ENCODE measurements at regions not wholly inside any gene's neighbourhood (a gene's known extent, or its start where the extent isn't known, plus 50 kb on each side); places are given as distances from the start of the nearest gene placed in this dataset.
"Not testable (repeated sequence)": the region's sequence is repeated elsewhere in the genome, so short reads cannot be mapped to it uniquely, and the experiment has no call there.

DNA sequence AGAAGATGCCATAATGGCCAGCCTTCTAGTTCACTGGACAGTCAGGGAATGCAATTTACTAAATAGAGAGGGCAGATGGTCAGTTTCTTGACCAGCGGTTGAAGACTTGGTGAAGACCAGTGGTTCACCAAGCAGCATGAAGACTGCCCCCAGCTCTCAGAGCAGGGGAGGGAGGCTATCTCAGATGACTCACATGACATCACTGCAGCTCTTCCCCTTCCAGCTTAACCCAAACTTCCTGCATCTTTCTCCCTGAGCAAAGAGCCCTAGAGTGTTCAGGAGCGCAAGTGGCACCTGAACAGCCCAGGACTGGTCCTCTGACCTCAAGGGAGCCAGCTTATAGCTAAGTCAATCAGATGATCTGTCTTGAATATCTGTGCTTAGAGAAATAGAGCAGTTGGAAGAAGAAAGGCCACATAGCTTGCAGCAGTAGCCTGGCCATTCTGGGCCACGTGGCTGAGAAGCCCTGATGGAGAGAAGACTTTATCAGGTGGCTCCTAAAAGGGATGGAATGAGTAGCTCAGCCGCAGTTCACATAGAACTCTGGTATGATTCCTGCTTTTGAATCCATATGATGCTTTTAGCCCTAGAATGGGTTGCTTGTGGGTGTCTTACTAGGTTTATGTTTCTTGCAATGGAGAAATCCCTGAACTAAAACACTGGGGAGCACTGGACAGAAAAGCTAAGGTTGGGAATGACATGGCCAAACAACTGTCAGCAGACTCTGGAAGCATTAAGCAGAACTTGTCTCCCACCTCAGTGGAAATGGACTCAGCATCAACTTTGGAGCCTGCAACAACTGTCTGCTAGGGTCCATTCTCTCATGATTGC is 392.1 kb upstream of the CCL2 start:
- no peak for DNase-seq

DNA sequence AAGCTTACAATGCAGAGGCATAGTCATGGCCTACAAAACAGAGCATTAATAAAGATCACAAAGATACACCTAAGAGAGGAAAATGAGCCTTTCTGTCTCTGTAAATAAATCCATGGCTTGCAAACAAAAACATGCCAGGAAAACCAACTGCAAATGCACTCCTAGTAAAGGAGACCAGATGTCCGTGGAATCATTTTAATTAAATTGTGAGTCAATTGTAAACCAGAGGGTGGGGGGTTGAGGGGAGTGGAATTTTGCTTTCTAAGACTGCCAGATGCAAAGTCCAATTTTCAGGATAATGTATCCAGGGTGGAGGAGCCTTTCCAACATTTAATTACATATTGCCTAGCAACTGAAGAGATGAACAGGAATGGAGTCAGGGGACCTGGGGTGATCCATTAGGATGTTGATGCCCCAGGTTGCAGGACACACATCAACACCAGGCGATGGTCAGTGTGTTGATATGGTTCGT is 390.3 kb upstream of the CCL2 start:
- no peak for DNase-seq

DNA sequence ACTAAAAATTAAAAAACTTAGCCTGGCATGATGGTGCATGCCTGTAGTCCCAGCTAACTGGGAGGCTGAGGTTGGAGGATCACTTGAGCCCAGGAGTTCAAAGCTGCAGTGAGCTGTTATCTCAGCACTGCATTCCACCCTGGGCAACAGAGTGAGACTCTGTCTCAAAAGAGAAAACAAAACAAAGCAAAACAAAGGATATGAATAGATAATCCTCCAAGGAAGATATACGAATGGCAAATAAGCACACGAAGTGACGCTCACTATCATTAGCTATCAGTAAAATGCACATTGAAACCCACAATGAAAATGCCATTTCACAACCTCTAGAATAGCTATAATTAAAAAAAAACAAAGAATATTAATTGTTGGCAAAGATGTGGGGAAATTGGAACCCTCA is 386.2 kb upstream of the CCL2 start:
- no peak for DNase-seq

DNA sequence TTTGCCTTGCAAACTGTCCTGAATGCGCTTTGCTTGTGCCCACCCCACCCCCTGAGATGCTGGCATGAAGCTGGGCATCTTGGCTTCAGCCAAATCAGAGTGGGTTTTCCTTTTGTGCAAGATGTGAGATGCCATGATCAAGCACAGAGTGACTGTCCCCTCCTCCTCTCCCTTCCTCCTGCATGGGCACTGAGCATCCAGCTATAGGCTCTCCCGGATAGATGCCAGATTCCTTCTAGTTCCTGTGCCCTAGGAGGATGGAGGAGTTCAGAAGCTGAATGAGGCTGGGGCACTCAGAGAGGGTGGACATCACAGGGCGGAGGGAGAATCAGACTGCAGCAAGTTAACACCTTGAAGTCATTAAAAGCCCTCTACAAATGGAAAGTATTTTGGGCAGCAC is 384.1 kb upstream of the CCL2 start:
- no peak for DNase-seq

DNA sequence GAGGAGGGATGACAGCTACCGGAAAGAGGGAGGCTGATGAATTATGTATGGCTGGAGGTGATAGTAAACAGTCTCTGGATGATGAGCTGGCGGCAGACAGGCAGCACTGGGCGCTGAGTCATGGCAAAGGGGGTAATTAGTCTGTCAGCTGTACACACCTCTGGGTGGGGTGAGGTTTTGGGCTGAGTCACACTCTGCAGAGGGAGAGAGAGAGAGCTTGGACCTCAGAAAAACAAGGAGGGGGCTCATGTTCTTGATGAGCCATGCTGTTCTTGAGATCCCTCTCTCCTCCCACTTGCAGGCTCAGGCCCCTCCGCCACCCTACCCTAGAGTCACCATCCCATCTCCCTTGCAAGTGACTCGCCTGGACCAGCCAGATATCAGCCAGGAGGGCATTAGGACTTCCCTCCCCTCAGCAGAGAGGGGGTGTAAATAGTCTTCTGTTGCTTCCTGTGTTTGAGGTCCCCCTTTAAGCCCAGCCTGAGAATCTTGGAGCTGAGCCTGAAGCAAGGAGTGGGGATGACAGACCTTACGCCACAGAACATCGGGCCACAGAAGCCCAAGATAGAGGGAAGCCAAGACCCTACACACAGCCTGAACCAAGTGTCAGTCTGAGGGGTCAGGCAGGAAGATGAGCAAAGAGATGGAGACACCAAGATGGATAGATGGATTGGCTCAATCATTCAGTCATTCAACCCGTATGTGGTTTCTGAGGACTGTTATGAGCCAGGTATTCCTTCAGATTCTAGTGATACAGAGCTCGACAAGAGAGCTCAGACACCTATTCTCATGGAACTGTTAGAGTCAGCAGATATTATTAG is 383.2 kb upstream of the CCL2 start:
- DNase-seq: no peak

DNA sequence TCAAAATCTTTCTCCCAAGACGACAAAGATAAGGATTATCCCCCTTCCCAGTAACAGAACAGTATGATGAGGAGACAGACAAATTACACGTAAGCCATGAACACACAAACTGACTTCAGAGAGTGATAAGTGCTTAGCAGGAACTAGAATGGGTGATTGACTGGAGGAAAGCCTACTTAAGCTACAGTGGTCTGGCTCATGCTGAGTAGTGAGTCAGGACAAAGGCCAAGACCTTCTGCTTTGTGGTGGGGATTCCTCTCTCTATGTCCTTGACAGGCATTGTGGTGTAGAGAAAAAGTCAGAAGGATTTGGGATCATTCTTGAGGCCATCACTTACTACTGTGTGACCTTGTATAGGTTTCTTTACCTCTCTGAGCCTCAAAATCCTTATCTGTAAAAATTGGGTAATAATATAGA is 381.9 kb upstream of the CCL2 start:
- no peak for DNase-seq

DNA sequence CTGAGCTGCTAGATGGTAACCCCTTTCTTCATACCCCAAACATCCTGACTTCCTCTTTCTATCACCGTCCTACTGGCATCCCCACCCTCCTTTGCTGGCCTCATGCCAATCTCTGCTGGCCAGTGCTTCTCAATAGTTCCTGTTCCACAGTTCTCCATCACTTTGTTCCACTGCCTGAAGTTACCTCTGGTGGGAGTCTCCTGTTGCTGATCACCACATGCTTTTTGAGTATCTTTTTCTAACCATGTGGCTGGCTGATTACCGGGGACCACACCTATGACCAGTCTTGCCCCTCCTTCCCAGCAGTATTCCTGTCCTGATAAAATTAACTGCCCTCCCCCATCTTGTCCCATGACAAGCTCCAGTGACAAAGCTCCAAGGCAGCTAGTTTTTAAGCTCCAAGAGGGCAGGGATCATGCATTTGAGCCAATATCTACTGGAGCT is 380.4 kb upstream of the CCL2 start:
- no peak for DNase-seq

DNA sequence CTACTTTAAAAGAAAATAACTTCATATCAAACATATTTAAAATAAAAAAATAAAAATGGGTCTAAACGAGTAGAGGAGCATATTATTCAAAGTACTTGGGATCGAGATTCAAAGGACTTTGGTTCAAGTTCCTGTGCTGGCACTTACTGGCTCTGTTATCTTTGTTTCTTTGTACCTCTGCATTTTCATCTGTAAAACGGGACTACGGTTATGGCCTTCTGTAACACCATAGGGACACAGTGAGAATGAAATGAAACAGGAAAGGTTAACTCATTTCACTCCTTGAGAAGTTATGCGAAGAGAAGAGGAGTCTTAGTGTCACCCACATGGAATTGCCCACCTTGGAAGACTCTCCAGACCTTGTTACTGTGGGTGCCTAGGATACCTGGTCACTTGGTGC is 379.1 kb upstream of the CCL2 start:
- DNase-seq: no peak

DNA sequence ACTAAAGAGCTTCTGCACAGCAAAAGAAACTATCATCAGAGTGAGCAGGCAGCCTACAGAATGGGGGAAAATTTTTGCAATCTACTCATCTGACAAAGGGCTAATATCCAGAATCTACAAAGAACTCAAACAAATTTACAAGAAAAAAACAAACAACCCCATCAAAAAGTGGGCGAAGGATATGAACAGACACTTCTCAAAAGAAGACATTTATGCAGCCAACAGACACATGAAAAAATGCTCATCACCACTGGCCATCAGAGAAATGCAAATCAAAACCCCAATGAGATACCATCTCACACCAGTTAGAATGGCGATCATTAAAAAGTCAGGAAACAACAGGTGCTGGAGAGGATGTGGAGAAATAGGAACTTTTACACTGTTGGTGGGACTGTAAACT is 372.8 kb upstream of the CCL2 start:
- not testable (repeated sequence) for DNase-seq

DNA sequence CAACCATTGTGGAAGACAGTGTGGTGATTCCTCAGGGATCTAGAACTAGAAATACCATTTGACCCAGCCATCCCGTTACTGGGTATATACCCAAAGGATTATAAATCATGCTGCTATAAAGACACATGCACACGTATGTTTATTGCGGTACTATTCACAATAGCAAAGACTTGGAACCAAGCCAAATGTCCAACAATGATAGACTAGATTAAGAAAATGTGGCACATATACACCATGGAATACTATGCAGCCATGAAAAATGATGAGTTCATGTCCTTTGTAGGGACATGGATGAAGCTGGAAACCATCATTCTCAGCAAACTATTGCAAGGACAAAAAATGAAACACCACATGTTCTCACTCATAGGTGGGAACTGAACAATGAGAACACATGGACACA is 372.4 kb upstream of the CCL2 start:
- DNase-seq: not testable (repeated sequence)

DNA sequence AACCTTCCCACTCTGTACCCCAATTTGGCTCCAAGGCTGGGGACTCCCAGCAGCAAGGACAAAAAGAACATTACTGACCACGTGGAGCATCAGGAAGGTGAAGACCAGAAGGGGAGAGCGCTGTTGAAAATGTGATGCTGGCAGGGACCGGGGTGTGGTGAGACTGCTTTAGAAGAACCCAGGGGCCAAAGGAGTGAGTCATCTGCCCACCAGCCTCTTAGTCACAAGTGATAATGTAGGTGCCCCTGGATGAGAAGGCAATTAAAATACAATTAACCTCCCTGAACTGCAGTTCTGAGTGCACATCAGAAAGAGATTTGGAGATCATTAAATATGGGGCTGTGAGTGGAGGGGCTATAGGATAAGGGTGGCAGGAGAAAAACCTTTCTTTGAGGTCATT is 366.6 kb upstream of the CCL2 start:
- DNase-seq: no peak

DNA sequence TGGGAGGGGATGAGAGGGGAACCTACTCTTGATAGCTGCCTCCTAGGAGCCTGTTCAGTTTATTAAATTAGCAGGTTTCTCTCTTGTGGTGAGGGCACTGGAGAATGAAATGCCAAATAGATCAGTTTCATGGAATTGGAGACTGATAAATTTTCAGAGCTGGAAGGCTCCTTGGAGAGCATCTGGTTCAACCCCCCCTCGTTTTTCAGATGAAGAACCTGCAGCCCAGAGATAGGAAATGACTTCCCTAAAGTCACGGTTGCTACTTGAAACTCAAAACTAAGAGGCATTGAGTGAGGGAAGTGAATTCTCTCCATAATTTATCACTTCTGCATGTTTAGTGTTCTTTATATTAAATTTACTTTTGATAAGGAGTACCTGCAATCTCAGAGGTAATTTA is 366.0 kb upstream of the CCL2 start:
- no peak for DNase-seq

DNA sequence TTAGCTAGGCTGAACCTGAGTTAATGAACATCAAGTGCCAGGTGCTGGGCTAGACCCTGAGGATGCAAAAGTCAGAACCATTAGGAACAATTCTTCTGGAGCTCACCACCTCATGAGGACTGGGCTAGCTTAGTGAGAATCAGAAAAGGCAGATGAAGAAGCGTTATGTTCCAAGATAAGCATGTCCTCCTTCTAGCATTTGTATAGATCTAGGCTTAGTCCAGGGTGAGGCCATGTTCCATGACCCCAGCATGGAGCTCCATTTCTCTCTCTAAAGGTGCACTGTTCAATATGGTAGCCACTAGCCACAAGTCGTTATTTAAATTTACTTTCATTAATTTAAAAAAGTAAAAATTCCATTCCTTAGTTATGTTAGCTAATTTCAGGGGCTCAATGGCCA is 365.3 kb upstream of the CCL2 start:
- no peak for DNase-seq

DNA sequence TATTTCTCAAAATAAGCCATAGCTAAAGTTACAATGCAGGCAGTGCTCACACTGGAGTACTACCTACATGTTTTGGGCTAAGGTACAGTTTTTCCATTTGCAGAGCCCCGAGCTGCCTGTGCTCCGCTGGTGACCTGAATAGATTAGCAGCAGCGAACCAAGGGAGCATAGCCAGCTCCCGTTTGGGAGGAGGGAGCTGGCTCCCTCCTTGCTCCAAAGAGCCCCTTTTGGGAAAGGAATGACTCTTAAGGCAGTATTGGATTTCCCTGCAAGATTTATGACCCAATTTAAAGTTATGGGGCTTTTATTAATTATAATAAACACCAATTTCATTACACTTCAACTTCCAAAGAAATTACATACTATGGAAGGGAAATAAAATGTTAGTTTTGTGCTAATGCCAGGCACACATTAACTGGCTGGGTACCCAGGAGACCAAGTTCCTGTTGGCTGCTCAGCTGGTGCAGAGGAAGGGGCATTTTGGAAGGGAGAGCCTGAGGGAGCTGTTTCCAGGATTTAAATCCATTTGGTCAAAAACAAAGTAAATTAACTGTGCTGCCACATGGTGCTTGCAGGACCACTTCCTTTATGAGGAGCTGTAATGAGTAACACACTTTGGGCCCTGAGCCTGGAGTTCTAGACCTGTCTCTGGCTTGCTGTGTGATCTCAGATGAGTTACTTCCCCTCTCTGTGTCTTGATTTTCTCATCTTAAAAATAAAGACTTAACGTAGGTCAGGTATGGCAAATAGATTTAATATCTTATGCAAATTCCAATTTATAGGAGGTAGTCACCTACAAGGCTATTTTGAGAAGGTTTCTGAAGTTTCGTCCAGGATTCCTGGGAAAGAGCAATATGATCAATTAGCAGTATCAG is 362.1 kb upstream of the CCL2 start:
- DNase-seq: no peak

DNA sequence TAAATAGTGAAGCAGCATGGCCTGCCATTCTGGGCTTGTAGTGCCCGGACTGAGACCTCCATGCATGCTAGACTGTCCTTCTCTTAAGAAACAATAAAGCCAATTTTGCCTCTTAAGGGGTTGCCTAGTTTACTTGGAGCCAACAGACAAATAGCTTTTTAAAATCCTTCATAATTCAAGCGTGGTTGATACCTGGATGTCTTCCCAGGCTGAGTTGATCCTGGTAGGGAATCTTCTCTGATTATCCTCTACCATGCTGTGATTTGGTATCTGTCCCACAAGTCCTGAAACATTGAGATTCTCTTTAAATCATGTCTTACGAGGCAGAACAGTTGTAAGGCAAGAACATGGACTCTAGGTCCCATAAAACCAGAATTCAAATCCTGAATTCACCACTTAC is 359.6 kb upstream of the CCL2 start:
- DNase-seq: no peak

DNA sequence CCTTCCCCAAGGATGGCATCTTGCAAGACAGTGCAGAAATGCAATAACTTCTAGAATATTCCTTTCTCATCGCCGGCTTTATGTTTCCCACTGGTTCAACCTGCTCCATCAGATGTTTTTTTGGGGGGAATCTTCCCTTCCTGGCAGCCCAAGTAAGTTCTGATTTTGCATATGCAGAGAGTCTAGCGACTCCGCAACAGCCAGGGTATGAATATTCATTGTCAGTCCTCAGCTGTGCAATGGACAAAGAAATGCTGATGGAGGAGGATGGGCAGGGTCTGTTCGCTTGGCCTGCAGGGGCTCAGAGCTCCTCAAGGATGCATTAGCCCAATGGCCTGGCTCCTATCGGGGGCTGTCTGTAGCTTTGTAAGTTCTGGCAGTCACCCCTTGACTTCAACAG is 358.8 kb upstream of the CCL2 start:
- no peak for DNase-seq

DNA sequence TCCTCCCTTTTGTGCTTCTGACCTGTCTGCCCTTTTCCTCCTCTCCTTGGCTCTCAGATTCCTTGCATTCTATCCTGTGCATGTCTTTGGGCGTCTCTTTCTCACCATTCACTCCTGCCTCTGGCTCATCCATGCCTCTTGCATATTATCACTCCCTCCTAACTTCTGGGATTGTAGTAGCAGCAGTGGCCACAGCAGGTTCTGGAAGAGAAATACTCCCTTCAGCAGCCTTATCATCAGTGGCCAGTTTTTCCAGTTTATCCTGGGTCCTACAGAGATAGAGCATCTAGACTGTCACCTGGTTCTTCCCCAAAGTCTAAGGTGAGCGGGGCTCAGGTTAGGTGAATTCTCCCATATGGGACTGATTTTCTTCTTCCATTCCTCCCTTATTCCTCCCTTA is 354.0 kb upstream of the CCL2 start:
- no peak for DNase-seq

DNA sequence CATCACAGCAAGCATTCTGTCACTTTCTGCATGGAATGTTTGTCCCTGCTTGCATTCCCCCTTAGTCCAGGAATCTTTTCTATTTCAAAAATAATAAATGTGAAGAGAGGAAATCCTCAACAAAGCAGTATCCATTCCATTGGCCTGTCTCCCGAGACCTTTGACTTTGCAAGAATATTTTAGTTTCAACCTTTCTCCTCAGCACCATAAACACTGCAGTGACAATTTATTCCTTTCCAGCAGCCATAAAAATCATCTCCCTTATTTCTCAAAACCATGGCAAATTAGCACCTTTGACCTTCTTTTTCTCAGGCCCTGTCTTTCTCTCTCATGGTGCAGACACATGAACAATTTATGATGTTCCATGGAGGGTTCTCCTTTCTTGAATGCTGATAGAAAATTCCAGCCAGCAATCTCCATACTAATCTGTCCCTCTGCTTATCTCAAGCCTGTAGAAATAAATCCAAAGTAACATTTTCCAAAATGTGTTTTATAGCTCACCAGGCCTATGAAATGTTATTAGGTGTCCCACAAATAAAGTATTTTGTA is 352.1 kb upstream of the CCL2 start:
- no peak for DNase-seq

DNA sequence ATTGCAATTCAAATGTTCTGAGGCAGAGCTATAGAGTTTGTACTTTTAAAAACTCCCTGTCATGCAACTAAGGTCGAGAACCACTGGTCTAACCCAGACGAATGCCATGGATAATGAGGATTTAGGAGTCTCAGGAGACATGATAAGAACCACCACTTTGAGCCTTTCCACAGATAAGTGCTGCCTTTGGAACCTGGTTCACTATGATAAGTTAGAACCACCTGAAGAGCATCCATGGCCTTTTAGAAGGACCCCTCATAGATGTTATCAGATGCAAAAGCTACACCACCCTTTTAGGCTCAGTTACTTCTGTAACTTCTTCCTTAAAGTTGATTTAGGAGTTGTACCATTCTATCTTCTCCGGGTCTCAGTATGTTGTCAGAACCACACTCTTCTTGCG is 350.6 kb upstream of the CCL2 start:
- no peak for DNase-seq

DNA sequence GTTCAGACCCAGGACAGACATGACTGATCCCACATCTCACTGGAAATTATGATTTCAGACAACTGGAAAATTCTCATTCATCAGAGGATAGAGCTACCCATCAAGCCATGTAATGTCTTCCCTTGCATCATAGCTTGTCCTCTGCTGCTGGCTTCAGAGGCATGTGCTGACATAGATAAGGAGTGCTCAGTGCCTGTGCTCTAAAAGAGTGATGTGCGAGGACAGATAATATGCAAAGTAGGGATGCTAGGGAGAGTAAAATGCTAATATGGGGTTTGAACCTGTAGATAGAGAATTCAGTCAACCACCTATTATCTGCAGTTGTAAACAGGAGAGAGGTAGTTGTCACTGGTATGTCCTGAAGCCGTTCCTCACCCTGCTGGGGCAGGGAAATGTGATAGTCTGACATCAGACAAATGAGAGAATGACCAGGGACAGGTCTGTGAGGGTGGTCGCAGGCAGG is 349.7 kb upstream of the CCL2 start:
- no peak for DNase-seq

DNA sequence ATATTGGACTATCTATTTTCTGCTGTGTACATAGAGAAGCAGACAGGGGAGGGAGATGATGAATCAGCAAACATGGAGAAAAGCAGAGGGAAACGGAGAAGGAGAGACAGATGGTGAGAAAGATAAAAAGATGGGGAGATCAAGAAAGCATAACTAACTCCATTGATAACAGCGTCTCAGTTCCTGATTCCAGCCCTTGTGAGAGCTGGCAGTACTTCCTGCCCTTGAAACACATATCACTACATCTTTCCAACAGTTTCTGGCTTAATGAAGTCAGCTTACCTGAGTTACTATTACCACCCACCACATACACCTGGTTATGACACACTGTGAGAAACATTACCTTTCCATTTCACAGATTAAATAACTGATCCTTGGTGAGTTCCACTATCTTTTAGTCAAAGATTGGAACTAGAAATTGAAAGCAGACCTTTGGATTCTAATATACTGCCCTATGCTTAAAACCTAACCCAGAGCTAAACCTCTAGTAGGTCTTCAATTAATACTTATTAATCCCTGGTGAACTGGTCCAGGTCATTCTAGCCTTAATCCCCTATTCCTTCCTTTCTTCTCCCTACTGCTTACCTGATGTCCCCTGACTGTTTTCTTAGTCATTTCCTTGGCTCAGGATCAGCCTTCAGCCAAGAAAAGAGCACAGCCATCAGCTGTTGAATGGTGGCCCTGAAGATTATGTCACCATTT is 346.6 kb upstream of the CCL2 start:
- no peak for DNase-seq

DNA sequence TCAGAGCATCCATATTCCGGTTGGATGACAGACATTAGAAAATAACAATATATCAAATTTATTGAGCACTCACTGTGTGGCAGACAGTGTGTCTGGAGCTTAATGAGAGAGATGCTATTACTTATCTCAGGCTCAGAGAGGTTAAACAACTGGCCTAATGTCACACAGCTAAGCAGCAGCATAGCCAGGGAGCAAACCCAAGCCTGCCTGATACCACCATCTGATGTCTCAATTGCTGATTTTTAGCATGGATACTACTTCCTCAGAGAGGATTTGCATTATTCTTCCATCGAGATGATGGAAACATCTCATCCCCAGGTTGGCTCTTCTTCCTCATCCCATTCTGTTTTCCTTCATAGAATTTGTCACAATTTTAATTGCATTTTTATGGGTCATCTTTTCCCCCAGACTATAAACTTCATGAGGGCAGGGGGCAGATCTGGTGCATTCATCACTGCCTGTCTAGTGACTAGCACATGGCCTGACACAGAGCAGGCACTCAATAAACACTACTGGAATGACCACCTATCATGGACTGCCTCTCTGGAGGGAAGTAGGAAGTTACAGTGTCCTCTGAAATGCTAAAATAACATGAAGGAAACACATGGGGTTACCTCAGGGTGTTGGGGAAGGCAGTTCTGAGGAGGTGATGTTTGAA is 344.8 kb upstream of the CCL2 start:
- DNase-seq: no peak
